HG02678 (cell line): ENCODE measurements at regions not wholly inside any gene's neighbourhood (a gene's known extent, or its start where the extent isn't known, plus 50 kb on each side); places are given as distances from the start of the nearest gene placed in this dataset.
A peak's percentile ranks its signal among the peaks of the same experiment; 100 is the strongest.

Experiments
- ATAC-seq: cut with Tn5 transposase; IDR thresholded peaks from one replicate; pipeline ENCODE4 v1.9.1; 2021; ENCODE audit warnings: mild to moderate bottlenecking, moderate library complexity; ENCODE audit not compliant: unreplicated experiment

DNA sequence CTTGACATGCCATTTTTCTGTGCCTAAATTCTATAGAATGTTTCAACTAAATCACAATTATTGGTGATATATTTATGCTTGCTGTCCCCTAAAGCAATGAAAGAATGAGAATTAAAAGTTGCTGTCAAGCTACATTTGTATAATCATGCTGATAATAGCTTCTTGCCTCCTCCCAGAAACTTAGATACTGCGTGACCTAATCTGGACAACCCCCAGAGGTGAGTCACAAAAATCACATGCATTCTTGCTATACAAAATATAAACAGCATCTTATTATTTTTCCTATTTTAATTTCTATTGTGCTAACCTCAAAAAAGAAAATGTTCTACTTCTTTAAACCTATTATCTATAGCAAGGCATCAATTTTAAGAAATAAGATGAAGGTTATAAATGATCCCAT is 995.8 kb upstream of the ACO1 start:
- ATAC-seq: no peak

DNA sequence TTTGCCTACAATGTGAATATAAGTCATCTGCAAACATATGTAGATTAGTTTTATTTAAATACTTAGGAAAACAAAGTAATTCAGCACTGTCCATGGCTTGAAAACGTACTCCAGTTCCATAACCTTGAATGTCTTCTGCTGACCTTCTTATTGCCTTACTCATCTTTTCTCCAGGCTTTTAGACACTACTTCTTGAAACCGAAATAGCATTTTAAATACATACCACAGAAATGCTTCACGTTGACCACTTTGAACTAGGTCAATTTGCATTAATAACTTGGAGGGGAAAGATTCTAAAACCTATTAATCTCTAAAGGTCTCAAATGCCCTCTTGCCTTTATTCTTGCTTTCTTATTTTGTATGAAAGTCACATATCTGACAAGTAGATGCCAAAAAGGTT is 995.4 kb upstream of the ACO1 start:
- ATAC-seq: no peak

DNA sequence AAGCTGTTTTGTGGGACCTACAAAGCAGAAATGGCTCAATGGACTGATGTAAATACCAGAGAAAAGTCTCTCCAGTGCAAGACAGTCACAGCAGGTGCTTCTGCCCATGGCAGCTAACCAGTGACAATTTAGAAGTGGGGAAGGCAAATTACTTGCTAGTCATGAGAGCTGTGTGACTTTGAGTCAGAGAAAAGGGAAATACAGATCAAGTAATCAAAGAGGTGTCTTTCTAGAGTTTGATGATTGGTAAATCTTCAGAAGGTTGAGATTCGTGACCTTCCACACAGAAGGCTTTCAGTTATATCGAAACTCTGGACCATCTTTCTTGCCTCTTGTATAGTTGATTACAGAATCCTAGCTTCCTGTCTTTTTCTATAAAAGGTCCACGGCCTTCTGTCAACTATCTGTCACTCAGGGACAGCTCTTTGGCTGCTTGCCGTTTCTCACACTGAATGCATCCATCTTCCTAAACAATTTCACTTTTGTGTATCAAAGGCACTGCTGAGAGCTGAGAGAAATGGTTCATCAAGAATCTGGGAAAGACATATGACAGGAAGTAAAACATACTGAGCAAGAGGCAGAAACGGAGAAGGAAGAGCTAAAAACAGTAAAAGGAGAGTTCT is 993.9 kb upstream of the ACO1 start:
- ATAC-seq: peak; percentile 66

DNA sequence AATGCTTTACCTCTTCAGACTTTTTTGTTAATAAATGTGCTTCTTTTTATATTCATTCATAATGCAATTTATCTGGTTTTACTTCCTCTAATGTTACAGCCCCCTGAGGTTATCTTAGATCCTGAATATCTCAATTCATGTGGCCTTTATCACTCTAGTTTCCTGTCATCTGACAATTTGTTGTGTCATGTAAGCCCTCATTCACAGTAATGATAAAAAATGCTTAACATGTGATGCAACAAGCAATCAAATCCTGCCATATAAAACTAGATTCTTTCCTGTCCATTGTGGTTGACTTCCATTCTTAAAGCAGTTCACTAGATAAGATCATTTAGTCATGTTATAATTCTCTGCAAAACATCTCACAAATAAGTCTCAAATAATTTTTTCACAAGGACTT is 991.2 kb upstream of the ACO1 start:
- no peak for ATAC-seq

DNA sequence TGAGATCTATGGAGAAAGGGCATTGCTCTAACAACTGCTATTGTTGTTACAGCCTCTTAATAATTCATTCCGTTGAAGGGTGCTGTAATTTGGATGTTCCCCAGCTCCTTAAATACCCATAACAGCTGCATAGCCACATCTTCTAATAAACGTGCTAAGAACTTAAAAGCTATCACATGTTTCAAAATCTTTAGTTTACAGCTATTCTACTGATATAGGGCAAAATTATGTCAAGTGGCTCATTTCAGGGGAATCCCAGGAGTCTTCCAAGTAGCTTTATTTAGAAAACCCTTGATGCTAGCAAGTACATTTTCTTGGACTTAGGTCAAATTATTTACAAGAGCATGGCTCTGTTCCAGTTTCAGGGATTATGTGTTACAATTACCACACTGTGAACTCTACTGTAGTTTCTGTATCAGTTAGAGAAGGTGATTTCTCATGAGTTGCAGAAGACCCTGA is 990.4 kb upstream of the ACO1 start:
- peak; percentile 62 for ATAC-seq

DNA sequence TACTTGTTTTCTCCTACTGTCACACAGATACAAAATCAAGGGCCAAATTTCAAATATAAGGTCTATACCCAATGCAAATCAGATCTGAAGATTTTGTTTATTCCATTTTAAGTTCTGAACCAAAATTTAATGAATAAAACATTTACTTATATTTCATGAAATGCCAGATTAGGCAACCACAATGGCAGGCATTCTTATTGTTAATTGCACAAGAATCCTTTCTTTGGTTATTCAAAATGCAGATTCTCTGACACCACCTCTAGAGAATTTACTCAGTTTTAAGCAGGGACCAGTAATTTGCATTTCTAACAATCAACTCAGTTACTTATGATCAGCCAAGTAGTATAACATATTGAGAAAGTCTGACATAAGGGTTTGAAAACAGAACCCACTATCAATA is 972.4 kb upstream of the ACO1 start:
- no peak for ATAC-seq

DNA sequence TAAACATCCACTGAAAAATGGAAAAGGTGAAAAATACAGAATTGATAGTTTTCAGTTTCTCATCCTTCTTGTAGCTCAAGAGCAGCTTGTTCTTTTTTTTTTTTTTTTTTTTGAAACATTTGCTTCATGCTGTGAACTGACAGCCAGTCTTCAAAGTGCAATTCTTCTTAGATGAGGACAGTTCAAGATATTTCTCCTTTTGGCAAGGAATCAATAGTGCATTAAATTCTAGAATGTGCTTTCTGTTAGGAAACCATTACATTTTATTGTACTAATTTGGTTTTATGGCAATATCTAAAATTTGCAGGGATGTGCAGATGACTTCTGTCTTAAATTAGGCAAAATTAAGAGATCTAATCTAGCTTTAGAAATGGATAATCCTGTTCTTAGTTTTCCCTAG is 969.3 kb upstream of the ACO1 start:
- ATAC-seq: no peak

DNA sequence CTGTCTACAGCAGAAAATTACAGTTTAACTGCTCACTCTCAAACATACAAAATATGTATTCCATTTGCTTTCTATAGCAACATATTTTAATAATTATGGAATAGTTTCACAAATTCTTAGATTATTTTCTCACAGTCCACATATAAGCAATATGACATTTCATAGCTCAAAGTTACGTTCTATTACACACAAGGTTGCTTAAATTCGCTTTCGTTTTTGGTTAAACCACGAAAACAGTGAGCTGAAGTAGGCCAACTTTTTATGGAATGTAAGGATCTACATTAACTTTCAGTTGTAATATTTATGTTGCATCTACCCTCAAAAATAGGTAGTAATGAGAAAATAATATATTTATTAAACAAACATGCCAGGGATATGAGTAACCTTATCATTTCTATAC is 966.0 kb upstream of the ACO1 start:
- ATAC-seq: no peak

DNA sequence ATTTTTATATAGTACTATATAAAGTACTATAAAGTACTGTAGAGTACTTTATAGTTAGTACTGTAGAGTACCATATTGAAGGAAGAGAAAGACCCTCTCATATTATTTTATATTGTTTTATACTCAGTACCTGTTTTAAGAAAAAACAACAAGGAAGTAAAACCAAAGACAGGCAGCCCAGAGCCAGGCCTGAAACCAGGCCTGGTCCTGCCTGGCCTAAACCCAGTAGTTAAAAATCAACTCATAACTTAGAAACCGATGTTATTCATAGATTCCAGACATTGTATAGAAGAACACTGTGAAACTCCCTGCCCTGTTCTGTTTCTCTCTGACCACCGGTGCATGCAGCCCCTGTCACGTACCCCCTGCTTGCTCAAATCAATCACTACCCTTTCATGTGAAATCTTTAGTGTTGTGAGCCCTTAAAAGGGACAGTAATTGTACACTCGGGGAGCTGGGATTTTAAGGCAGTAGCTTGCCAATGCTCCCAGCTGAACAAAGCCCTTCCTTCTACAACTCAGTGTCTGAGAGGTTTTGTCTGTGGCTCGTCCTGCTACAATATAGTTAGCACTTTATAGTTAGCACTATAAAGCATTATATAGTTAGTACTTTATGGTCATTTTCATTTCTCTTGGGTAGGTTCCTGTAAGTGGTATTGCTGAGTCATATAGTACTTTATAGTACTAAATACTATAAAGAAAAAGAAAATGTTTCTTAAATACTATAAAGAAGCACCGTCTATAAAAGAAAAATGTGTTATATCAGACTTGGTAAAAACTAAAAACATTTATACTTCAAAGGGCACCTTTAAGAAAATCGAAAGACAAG is 940.6 kb upstream of the ACO1 start:
- peak; percentile 75 for ATAC-seq

DNA sequence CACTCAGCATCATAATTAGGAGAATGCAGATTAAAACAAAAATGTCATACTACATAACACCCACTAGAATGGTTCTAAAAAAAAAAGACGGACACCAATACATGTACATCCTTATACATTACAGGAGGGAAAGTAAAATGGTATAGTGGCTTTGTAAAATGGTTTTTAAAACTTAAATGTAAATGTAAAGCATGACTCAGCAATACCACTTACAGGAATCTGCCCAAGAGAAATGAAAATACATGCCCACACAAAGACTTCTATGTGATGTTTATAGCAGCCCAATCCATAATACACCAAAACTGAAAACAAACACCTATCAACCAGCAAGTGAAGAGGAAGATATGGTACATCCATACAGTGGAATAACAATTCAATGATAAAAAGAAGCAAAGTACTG is 939.1 kb upstream of the ACO1 start:
- ATAC-seq: no peak

DNA sequence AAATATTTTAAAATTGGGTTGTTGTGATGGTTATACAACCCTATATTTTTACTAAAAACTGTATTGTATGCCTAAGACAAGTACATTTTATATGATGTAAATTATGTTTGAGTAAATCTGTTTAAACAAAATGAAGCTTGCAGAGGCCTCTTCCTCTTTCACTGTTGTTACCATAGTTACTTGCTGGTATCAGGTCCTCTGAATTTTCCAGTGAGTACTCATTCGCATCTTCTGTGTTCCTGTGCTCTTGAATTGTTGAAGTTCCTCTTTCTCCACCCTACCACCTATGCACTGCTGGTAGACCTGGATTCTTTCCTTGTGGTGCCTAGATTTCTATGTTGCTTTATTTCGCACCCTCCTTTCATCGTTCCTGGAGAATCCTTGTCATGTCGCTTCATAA is 938.5 kb upstream of the ACO1 start:
- peak; percentile 74 for ATAC-seq

DNA sequence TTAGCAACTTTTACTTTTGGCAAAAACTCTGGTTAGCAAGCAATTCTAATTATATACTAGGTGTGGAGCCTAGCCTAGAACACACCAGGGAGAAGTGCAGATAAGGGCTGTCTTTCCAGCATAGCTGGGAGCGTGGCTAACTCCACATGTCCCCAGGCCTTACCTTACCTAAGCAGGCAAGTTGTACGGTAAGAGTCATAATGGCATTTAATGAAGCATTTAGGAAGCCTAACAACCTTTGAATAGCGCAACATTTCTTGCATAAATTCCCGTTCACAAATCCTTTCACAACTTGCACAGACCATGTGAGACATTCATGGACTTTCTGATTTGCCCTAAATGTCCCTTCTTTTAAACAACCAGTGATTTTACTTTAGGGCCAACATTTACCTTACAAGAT is 917.4 kb upstream of the ACO1 start:
- no peak for ATAC-seq

DNA sequence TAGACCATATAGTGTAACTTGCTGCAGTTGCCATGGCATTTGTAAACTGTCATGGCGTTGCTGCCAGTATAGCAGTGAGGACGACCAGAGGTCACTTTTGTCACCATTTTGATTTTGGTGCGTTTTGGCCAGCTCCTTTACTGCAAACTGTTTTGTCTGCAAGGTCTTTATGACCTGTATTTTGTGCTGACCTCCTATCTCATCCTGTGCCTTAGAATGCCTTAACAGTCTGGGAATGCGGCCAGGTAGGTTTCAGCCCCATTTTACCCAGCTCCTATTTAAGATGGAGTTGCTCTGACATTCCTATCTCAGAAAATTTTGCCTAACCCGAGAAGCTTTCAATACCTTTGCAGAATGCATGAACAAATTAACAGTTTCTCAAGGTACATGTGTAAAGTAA is 914.4 kb upstream of the ACO1 start:
- no peak for ATAC-seq

DNA sequence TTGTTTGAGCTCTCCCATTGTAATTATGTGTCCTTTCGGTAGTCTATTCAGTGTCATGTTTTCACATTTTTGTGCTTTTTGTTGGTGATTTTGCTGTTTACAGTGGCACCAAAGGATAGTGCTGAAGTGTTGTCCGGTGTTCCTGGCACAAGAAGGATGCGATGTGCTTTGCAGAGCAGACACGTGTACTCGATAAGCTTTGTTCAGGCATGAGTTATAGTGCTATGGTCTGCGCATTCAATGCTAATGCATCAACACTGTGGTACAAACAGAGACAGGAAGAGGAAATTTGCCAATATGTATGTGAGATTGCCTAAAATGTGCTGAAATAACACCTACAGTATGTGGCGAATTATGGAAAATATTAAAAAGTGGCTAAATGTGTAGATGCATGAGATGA is 913.4 kb upstream of the ACO1 start:
- ATAC-seq: no peak

DNA sequence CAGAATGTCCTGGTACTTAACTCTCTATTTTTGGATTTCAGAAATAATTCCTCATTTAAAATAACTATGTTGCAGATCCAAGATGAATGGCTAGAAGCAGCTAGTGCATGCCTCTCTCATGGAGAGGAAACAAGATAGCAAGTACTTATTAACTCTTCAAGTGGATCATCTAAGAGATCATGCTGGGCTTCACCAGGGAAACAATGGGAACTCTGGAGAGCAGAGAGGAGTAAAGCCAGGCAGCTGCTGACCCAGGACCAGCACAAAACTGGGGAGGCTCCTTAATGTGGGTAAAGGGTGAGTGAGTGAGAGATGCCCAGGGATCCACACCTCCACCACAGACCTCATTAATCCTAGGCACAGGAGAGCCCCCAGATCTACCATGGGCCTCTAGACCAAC is 897.8 kb upstream of the ACO1 start:
- ATAC-seq: no peak

DNA sequence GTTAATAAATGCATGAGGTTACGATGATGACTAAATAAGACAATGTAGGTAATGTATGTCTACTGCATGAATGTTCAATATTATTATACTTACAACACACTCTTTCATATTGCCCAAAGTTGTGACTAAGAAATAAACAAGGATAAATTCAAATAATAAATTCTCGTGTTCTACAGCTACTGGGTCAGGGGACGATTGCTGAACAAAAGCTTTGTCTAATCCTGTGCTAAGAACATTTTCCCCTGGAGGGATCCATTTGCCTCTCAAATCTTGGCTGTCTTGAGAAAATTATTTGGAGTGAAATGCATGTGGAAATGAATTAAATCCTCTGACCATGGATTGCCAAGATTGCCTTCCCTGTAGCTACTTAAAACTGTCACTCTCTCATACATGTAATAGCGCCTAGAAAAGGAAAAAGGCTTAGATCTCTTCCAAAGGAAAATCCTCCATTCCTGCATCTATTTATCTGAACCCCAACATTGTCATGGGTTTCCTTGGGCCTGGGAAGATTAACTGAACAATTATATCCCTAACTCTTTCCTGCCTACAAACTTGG is 893.8 kb upstream of the ACO1 start:
- ATAC-seq: no peak

DNA sequence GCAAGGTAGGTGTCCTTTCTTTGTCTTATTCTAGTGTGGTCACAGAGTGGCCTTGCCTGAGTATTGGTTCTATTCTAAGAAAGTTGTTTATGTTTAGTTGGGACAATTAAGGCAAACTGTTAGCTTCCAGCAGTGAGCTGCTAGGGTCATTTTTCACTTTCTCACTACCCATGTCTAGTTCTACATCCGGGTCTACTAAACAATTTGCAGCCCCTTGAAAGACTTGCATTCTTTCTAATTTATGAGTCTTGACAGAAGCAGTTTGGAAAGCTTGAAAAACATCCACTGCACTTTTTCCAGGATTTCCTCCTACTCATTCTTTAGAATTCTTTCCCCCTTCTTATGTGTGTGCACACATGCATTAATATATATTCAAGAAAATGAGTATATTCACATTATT is 892.2 kb upstream of the ACO1 start:
- no peak for ATAC-seq

DNA sequence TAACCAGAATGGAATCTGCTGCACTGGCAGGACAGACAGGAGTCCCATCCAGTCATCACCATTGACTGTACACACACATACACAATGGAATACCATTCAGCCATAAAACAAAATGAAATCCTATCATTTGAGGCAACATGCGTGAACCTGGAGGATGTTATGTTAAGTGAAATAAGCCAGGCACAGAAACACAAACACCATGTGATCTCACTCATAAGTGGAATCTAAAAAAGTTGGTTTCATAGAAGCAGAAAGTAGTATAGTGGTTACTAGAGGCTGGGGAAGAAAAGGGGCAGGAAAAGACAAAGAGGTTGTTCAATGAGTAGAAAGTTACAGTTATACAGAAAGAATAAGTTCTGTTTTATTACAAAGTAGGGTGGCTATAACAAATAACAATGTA is 884.0 kb upstream of the ACO1 start:
- no peak for ATAC-seq

DNA sequence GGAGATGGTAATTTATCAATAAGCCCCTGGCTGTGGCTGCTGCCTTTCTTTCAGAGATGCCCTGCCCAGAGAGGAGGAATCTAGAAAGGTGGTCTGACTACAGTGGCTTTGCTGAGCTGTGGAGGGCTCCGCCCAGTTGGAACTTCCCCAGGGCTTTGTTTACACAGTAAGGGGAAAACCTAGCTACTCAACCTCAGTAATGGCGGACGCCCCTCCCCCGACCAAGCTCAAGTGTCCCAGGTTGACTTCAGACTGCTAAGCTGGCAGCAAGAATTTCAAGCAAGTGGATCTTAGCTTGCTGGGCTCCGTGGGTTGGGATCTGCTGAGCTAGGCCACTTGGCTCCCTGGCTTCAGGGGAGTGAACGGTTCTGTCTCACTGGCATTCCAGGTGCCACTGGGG is 865.4 kb upstream of the ACO1 start:
- ATAC-seq: peak; percentile 58

DNA sequence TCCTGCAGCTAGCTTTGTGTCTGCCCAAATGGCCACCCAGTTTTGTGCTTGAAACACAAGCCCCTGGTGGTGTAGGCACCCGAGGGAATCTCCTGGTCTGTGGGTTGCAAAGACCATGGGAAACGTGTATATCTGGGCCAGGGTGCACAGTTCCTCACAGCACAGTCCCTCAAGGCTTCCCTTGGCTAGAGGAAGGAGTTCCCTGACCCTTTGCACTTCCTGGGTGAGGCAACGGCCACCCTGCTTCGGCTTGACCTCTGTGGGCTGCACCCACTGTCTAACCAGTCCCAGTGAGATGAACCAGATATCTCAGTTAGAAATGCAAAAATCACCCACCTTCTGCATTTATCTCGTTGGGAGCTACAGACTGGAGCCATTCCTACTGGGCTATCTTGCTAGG is 865.0 kb upstream of the ACO1 start:
- no peak for ATAC-seq

DNA sequence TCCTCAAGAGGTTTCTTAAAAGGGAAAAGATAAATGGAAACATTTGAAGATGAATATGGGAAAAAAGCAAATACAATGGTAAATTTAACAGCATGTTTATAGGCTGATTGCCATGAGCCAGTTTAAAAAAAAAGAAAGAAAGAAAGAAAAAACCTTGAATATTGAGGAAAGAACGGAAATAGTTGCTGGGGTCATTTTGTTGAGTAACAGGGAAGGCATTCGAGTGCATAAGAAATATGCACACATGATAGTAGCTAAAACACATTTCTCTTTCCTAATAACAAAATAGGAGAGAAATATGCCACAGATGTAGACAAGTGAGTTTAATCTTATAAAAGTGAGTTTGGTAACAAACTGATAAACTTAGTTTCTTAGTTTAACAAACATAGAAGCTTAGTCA is 864.6 kb upstream of the ACO1 start:
- ATAC-seq: no peak

DNA sequence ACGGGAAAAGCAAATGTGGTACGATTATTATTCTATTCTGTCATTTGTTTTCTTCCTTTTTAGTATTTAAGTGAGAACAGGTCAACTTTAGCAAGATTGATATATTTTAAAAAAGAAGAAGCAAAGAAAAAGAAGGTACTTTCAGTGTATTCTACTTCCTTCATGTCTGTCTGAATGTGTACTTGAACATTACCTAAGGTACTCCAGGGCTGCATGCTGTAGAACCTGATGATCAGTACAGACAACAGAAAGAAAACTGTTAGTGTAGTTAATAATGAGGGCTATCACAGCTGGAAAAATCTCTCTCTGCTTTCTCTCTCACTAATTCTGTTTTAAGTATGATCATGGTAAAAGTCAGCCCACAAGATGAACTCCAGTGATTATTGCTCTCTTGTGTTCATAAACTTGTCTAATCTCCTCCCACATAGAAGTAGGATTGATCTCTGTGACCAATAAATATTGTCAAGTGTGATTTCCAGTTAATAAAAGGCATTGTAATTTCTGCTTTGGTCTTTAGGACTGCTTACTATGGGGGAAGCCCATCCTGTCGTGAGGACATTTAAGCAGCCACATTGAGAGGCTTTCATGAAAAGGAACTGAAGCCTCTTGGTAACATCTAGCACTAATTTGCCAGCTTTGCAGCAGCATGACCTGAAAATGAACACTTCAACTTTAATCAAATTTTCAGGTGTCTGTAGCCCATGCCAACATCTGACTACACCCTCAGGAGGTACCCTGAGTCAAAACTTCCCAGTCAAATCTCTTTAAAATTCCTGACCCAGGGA is 864.0 kb upstream of the ACO1 start:
- ATAC-seq: peak; percentile 78
